Stimulated activated CD4-positive, alpha-beta T cell treated with anti-CD3 and anti-CD28 coated beads, Interleukin-4, amount 100 ng/mL, for 48 hours (primary cell): ENCODE measurements at regions not wholly inside any gene's neighbourhood (a gene's known extent, or its start where the extent isn't known, plus 50 kb on each side); places are given as distances from the start of the nearest gene placed in this dataset.

Experiments
- DNase-seq, 2 donors: peaks; one replicate each; pipeline ENCODE4 v3.0.0-alpha.2; 2020; ENCODE audit warnings: low read depth in 2 of 2

DNA sequence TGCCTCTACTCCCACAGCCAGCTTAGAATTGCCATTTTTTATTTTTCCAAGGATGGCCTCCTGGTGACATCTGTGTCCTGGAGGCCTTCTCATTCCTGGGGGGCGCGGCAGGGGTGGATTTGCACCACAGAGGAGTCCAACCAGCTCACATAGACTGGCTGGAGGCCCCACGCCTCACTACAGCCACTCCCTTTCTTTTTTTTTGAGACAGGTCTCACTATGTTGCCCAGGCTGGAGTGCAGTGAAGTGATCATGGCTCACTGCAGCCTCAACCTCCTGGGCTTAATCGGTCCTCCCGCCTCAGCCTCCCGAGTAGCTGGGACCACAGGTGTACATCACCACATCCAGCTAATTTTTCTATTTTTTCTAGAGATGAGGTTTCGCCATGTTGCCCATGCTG is 57.6 kb upstream of the DOCK1 start:
- no peak for DNase-seq

GRCh38 chr10:126849646-126850045 is 55.6 kb upstream of the DOCK1 start:
- no peak for DNase-seq

- DNase-seq: no peak
Observed at GRCh38 chr10:126851414-126852108, 53.7 kb upstream of the DOCK1 start.

DNA sequence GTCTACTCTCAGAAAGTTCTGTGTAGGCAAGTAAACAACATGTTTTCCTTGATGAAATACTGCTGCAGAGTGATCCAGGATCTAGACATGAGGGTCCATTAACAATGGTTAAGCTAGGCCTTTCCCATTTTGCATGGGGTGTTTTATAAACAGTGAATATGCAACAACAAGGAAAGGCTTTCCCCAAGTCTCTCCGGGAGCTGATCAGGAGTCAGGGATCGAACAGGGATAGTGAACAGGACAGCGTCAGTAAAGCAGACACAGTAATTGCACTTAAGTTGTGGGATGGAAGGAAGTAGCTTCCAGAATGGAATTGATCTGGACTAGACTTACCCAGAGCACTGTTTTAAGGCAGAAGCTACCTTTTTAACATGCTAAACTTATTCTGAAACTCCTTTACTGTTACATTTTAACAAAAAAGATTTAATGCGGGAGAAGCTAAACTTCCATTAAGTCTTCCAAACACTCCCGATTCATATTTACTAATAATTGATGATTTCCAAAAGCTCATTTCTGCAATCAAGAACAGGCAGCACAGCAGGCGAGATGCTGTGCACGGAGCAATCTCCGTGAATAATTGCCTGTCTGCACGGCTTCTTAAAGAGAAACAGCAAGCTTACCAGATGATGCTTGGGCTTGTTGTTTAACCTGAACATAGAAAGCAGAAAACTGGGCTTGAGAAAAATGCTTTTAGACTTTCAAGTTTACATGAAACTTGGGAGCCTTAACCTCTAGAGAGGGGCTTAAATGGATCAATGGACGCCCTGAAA is 50.3 kb upstream of the DOCK1 start:
- no peak for DNase-seq
